A549 (cell line): ENCODE measurements at regions not wholly inside any gene's neighbourhood (a gene's known extent, or its start where the extent isn't known, plus 50 kb on each side); places are given as distances from the start of the nearest gene placed in this dataset.

Source experiments
- CHD2 ChIP-seq: fragments of 150-350 bp; IDR thresholded peaks from 2 replicates; pipeline ENCODE4 v1.6.1; 2014; ENCODE audit warnings: low read length; ENCODE audit not compliant: partially characterized antibody
- CHD4 ChIP-seq: fragments of 200-600 bp; sonication (generic); IDR thresholded peaks from 2 replicates; pipeline ENCODE4 v1.6.1; 2016; ENCODE audit warnings: antibody characterized with exemption, mild to moderate bottlenecking, borderline replicate concordance
- EHMT2 ChIP-seq: fragments of 200-600 bp; sonication (generic); IDR thresholded peaks from 2 replicates; pipeline ENCODE4 v1.6.1; 2016; ENCODE audit warnings: antibody characterized with exemption, low read depth, mild to moderate bottlenecking, moderate library complexity
- EP300 ChIP-seq, 2 experiments: fragments of >200 bp; sonication (Bioruptor Twin); formaldehyde crosslinking; IDR thresholded peaks; 2 replicates in 1 of 2; 3 replicates in 1 of 2; pipeline ENCODE4 v1.6.1; 2016 to 2017
- MAFK ChIP-seq: fragments of 450-650 bp; IDR thresholded peaks from 2 replicates; pipeline ENCODE4 v1.6.1; 2014; ENCODE audit not compliant: partially characterized antibody
- RAD21 ChIP-seq, 2 experiments: fragments of >200 bp in 1 of 2; sonication (Bioruptor Twin) in 1 of 2; formaldehyde crosslinking in 1 of 2; IDR thresholded peaks in 1 of 2; conservative IDR thresholded peaks in 1 of 2; 2 replicates in 1 of 2; 3 replicates in 1 of 2; pipeline ENCODE4 v1.6.1; 2012 to 2018; ENCODE audit warnings: inconsistent platforms in 1 of 2
- TFCP2L1 ChIP-seq: fragments of 250-450 bp; sonication (Bioruptor Pico); IDR thresholded peaks from 2 replicates; pipeline ENCODE4 v1.5.0; 2021; ENCODE audit warnings: mild to moderate bottlenecking
- TP53 ChIP-seq: fragments of 250-450 bp; sonication (Bioruptor Pico); IDR thresholded peaks from 2 replicates; pipeline ENCODE4 v1.5.0; 2021; ENCODE audit warnings: mild to moderate bottlenecking, moderate library complexity
- TF ChIP-seq, protein P1 (sequence below): fragments of >200 bp; sonication (Bioruptor Twin); formaldehyde crosslinking; IDR thresholded peaks from 3 replicates; pipeline ENCODE4 v1.5.1; 2016
- TF ChIP-seq, protein P2 (sequence below): IDR thresholded peaks from 2 replicates; pipeline ENCODE4 v1.6.1; 2012
- TF ChIP-seq, protein P3 (sequence below): fragments of 450-650 bp; IDR thresholded peaks from 2 replicates; pipeline ENCODE4 v1.6.1; 2014; ENCODE audit warnings: antibody characterized with exemption

DNA sequence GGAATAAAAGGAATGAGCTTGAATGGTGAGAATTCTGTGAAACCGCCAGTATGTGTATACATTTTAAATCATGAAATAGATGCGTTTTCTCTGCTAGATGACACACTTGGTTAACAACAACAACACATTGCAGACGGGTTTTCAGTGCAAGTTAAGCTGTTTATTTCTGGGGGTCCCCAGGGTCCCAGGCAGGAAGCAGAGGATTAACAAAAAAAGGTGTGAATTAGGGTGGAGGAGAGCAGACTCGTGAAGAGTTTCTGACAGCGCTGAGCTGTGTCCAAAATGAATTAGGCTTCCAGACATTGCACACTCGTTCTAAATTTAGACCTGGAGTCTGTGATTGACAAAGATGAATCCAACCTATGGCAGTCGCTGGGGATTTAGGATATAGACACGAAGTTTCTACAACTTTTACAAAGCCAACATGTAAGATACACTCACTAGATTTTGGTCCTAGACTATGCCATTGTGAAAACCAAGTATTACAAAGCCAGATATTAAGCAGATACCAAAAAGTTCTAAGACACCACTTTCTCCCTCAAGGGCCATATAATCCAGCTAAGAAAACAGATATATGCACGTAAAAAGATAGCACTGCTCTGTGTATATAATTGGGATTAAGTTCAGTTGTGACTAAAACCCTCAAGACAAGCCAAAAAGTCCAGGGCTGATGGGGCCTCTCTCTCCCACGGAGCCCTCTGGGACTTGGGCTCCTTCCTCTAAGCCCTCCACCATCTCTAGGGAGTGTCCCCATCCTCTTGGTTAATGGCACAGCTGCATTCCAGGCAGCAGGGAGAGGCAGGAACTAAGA, 120.2 kb downstream of the ACAA2 start:
- TF ChIP-seq, protein P1, sequence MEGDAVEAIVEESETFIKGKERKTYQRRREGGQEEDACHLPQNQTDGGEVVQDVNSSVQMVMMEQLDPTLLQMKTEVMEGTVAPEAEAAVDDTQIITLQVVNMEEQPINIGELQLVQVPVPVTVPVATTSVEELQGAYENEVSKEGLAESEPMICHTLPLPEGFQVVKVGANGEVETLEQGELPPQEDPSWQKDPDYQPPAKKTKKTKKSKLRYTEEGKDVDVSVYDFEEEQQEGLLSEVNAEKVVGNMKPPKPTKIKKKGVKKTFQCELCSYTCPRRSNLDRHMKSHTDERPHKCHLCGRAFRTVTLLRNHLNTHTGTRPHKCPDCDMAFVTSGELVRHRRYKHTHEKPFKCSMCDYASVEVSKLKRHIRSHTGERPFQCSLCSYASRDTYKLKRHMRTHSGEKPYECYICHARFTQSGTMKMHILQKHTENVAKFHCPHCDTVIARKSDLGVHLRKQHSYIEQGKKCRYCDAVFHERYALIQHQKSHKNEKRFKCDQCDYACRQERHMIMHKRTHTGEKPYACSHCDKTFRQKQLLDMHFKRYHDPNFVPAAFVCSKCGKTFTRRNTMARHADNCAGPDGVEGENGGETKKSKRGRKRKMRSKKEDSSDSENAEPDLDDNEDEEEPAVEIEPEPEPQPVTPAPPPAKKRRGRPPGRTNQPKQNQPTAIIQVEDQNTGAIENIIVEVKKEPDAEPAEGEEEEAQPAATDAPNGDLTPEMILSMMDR: no peak
- TF ChIP-seq TP53 (CRISPR knock-in tag) (no peak), EP300 (IDR thresholded peaks at IDR 0.05) (no peak), CHD4 (no peak), TFCP2L1 (CRISPR knock-in tag) (no peak), RAD21 (conservative IDR thresholded peaks at IDR 0.05 in 1 of 2, IDR thresholded peaks at IDR 0.05 in 1 of 2) (no peak), EHMT2 (no peak), CHD2 (no peak), MAFK (no peak)
- TF ChIP-seq, protein P2, sequence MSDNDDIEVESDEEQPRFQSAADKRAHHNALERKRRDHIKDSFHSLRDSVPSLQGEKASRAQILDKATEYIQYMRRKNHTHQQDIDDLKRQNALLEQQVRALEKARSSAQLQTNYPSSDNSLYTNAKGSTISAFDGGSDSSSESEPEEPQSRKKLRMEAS: no peak
- TF ChIP-seq, protein P3, sequence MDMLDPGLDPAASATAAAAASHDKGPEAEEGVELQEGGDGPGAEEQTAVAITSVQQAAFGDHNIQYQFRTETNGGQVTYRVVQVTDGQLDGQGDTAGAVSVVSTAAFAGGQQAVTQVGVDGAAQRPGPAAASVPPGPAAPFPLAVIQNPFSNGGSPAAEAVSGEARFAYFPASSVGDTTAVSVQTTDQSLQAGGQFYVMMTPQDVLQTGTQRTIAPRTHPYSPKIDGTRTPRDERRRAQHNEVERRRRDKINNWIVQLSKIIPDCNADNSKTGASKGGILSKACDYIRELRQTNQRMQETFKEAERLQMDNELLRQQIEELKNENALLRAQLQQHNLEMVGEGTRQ: no peak
